ENCODE measurements at regions not wholly inside any gene's neighbourhood (a gene's known extent, or its start where the extent isn't known, plus 50 kb on each side); places are given as distances from the start of the nearest gene placed in this dataset.

DNA sequence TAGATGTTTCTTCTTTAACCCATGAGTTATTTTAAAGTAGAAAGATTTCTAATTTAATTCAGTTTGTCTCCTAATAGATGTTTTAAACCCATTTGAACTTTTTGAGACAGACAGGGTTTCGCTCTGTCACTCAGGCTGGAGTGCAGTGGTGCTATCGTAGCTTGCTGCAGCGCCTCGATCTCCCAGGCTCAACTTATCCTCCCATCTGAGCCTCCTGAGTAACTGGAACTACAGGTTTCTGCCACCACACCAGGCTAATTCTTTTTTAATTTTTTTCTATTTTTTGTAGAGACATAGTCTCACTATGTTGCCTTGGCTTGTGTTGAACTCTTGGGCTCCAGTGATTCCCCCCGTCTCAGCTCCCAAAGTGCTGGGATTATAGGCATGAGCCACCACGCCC, 53.0 kb upstream of the RAB18 start:
- no peak for DNase-seq

DNA sequence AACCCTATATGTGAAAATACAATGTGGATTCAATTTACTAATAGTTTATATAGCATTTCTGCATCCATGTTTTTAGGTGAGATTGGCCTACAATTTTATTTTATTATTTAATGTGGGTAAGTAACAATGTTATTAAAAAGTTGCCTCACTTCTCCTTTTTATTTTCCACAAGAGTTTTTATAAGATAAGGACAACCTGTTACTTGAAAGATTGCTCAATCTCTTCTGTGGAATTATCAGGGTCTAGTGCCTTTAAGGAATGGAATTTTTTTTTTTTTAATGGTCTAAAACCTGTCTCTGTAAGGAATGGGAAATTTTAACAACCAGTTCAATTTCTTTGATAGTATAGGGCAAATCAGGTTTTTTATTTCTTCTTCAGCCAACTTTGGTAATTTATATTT, 53.9 kb upstream of the RAB18 start:
- DNase-seq, result no peak

DNA sequence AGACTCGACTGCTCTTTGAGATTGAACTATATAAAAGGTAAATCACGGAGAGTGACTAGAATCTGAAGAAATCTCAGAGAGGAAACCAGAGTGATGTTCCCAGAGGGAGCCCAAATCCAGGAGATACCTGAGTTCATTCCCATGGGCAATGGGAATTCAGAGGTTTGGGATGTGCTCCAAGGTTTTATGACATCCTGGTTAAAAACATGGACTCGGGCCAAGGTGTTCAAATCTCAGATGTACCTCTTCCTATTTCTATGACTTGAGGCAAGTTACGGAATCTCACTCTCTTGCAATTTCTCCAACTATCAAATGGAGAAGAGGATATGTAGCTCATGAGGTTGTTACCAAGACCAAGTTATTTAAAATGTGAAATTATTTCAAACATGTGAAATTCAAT, 54.5 kb upstream of the RAB18 start:
- no peak for DNase-seq

DNA sequence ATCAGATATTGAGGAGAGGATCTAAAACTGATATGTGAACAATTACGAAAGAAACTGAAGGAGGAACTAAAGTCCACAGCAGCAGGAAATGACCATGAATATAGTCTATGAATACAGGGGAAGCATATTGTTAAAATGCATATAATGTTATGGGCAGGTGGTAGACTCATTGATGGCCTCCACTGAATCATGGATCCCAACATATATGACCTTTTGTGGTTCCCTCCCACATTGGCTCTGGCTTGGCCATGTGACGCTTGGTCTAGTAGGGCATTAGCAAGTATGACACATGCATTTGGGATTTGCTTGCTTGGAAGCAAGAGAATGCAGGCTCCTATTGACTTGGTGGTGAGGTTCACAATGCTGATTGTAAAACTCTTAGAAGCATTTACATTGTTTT, 55.2 kb upstream of the RAB18 start:
- DNase-seq, result no peak

DNA sequence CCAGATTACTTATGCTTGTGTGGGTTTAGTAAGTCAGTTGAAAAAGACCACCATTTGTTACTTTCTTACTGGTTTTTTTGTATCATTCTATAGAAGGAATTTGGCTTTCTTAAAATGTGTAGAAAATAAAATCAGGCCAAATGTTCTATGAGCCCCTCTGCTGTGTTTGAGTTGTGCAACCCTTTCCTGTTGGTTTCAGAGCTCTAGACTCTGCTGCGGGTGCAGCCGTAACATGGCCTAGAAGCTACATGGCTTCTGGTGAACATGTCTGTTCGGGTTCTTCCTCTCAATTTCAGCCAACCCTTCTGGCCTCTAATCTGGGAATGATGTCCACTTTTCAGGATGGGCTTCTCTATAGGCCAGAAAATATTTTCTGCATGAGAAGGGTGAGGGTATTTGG, 56.6 kb upstream of the RAB18 start:
- no peak for DNase-seq

DNA sequence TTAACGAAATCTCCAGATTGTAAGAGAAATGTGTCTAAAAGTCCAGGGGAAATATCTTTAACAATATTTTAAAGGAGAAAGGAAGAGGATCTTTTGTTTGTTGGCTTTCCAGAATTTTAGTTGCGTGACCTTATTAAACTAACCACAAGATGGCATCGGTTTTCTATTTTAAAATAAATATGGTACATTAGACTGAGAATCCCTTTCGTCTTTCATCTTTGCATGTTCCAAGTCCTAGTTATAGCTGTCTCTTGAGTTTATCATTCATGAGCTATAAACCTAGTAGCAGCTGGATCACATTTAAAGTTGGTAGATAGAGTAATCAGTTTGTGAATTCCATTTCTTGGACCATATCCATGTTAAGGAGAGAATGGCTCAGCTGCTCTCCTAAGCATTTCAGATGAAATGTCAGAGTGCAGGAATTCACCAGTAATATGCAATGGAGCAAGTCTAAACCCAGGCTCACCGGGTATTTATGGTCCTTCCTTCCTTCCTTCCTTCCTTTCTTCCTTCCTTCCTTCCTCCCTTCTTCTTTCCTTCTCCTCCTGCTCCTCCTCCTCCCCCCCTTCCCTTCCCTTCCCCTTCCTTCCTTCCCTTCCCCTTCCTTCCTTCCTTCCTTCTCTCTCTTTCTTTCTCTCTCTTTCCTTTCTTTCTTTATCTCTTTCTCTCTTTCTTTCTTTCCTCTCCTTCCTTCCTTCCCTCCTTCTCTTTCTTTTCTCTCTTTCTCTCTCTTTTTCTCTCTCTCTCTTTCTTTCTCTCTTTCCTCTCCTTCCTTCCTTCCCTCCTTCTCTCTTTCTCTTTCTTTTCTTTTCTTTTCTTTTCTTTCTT, 57.8 kb upstream of the RAB18 start:
- no peak for DNase-seq

DNA sequence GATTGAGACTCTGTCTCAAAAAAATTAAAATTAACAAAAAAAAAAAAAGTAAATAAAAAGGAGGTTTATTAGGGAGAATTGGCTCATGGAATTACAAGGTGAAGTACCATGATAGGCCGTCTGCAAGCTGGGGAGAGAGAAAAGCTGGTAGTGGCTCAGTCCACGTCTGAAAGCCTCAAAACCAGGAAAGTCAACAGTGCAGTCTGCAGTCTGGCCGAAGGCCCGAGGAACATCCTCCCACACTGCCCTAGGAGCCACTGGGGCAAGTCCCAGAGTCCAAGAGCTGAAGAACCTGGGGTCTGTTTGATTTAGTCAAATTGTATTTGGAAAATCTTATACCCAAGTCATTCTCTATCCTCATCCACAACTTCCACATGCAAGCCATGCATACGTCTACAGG, 59.0 kb upstream of the RAB18 start:
- DNase-seq, result no peak

DNA sequence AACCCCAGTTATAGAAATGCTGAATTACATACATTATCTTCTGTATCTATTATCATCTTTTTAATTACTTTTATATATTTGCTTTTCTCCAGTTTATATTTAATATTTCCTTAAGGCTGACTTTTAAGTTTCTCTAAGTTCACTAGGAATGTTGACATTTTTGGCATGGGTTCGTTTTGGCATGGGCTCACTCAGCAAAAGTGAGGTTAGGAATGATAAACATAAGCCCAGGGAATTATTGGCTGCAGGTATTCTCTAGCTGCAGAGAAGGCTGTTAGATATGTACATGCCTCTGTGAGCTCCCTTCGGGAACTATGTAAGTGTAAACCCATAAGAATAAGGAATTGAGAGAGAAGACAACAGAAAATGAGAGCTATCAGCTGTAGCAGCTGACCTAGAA, 63.6 kb upstream of the RAB18 start:
- no peak for DNase-seq

DNA sequence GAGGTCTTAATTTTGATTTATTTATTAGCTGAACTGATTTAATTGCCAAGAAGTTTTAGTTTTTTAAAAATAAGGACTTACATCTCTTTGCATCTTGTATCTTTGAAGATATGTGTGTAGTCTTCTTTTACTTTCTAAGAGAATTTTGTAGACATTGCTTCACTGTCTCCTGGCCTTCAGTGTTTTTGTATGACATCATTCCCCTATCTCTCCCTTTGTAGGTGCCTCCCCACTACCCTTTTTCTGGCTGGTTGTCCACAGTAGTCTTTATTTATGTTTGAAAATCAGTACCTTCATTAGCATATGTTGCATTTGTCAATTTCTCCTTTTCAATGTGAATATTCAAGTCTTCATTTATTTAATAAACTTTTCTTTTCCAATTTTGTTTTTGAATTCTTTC, 64.1 kb upstream of the RAB18 start:
- DNase-seq, result no peak

DNA sequence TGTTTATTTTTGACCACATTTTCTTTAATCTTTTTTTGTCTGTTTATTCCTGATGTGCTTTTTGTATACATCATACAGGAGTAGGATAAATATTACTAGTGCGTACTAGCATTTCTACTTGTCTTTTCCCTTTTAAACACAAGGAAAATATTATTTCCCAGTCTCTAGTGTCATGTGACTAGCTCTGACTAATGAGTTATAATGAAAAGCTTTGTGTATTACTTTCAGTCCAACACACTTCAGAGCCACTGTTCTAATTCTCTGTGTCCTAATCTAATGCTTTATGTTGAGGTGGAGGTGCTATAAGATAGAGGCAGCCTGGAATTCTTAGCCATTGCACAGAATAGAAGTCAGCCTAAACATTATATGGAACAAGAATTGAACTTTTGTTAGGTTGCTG, 65.0 kb upstream of the RAB18 start:
- no peak for DNase-seq

DNA sequence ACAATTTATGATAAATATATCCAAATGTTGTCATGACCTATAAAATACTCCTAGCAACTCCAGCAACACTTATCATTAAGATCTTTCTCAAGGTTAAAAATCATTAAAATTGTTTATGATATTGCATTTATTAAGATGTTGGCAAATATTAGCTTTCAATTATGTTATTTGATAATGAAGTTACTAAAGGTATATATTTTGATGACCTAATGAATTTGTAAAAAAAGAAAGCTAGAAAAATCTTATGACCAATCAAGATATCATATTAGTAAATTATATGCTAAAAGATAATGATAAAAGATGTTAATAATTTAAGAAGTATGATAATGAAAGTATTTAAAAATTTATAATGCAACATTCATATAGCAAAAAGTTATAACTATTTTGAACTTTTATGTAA, 66.3 kb upstream of the RAB18 start:
- DNase-seq, result no peak

DNA sequence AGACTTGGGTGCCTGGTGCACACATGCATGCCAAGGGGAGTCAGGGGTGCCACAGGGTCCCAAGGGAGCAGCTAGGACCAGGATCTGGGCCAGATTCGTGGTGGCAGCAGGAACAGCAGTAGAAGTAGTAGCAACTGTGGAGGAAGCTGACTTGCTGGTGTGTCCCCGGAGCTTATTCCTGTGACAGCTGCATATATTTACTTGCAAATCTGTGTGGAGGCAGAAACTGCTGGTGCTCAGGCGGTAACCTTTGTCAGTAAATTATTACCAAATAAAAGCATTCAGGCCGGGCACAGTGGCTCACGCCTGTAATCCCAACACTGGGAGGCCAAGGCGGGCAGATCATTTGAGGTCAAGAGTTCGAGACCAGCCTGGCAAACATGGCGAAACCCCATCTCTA, 67.4 kb upstream of the RAB18 start:
- no peak for DNase-seq

DNA sequence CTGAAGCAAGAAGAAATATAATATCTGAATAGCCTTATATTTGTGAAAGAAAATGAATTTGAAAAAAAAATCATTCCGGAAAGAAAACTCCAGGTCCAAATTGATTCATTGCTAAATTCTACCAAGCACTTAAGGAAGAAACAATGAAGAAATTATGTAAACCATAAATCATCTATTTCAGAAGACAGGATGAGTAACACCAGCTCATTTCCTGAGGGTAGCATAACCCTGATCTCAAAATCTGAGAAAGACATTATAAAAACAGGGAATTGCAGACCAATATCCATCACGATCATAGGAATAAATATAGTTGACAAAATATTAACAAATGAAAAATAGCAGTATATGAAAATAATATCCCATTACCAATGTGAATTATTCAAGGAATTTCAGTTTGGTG, 70.1 kb upstream of the RAB18 start:
- DNase-seq, result no peak

DNA sequence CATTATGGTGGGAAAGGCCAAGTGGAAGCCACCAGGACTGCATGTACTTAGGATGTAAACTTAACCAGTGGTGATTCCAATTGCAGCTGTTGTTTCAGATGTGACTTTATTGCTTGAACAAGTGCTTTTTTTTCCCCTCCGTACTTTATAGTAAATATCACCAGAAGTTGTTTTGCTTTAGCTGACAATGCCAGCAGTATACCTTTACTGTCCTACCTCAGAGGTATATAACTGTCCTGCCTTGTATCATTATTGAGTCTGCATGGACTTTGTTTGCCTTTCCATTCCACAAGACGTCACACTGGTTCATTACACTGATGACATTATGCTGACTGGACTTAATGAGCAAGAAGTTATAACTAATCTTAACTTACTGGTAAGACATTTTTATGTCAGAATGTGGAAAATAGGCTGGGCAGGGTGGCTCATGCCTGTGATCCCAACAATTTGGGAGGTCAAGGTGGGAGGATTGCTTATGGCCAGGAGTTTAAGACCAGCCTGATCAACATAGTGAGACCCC, 77.1 kb upstream of the RAB18 start:
- no peak for DNase-seq

DNA sequence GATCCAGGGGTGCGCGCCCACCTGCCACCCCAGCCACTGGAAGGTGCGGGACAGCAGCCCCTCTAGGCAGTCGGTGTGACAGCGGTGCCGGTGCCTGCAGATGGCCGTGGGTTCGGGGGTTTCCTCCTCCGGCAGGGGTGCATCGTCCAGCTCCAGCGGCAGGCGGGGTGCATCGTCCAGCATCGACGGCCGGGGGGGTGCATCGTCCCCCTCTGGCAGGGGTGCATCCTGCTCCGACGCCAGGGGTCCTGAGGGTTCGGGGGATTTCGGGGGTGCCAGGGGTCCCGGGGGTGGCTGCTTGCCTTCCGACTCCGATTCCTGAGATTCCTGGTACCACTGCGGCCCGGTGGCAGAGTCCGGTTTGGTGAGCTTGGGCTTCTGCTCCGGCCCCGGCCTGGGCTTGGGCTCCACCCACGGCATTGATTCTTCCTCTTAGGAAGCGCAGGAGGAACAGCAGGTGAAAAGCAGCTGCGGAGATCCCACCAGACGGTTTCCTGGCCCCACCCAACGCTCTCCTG, 90.2 kb upstream of the RAB18 start:
- DNase-seq, result no peak

DNA sequence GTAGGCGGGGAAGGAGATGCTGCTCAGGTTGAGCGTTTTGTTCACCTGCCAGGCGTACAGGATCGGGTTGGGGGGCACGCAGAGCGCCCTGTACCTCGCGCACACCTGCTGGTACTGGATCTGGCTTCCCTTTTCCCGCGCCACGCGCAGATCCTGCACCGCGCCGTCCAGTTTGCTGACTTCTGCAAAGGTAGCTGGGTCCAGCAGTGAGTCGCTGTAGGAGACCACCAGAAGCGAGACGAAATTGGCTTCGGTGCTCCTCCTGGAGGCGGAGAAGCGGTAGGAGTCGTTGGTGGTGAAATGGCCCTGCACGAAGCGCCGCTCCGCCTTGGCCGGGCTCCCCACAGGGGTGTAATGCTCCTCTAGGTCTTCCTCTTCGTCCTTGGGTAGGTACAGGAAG, 90.7 kb upstream of the RAB18 start:
- no peak for DNase-seq

DNA sequence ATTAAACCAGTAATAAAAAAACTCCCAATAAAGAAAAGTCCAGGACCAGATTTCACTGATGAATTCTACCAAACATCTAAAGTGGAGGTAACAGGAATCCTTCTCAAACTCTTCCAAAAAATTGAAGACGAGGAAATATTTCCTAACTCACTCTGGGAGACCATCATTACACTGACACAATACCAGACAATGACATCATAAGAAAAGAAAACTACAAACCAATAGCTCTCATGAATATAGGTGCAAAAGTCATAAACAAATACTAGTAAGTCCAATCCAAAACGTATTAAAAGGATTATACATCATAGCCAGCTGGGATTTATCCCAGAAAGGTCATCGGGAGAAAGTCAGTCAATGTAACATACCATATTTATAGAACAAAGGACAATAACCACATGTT, 94.0 kb upstream of the RAB18 start:
- DNase-seq, result no peak

DNA sequence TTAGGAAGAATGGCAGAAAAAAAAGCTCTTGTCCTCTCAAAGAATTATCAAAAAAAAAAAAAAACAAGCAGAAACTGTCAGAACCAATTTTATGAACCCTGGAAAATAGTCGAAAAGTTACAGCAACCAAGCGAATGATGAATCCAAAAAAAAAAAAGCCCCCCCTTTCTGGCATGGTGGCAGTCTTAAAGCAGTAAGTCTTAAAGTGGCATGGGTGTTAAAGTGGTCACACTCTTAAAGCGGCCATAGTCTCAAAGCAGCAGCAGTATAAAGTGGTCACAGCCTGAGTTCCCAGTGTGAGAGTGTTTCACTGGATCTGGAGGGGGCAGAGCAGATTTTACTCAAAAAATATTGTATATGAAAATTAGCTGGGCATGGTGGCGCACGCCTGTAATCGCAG, 96.8 kb upstream of the RAB18 start:
- no peak for DNase-seq

DNA sequence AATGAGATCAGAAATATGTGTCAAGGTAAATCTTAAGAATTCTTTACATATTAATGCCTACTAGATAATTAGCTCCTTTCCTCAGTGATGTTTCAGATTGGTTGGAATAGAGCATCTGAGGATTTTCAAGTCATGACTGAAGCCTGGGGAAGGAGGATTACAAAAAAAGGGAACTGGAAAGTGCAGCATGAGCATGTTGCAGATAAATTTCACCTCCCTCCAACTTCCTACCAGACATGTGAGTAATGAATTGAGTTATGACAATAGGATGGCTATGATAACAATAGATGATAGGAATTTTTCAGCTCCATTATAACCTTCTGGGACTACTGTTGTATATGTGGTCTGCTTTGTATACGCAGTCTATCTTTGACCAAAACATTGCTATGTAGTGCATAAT, 104.2 kb upstream of the RAB18 start:
- DNase-seq, result no peak

DNA sequence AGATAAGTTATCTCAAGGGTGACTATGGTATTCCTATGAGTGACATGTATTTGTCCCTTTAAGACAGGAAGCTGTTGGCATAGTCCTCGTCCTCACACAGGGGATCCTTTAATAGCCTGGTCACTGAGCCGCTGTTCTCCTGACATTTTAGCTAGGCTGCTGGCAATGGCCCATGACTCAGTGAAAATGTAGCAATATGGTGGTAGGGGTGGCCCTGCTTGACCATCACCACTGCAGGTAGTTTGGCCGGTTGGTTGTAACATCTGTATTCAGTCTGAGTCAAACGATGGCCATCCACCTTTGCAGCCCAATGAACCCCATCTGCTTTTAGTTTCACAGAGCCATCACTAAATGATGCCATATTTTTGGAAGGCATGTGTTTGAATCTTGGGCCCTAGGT, 110.1 kb upstream of the RAB18 start:
- DNase-seq, result no peak

DNA sequence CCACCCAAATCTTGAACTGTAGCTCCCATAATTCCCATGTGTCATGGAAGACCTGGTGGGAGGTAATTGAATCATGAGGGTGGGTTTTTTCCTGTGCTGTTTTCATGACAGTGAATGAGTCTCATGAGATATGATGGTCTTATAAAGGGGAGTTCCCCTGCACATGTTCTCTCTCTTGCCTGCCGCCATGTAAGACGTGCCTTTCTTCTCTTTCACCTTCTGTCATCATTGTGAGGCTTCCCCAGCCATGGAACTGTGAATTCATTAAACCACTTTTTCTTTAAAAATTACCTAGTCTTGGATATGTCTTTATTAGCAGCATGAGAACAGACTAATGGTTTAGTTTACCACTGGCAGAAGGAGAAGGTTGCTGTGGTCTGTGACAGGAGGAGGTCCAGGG, 111.5 kb upstream of the RAB18 start:
- no peak for DNase-seq

DNA sequence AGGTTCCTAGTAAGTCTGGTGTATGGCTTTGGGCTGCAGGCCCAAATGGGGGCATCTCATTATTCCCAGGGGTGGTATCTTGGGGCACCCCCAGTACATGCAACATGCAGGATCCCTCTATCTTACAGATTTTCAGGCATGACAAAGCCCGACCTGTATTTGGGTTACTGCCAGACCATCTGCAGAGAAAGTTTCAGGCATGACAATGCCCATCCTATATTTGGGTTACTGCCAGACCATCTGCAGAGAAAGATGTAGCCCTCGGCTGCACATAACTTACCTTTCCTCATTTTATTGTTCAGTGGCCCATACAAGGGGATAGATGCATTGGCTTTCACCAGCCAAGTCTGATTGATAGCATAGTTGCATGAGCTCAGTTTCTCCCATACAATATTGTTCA, 112.2 kb upstream of the RAB18 start:
- DNase-seq, result no peak

DNA sequence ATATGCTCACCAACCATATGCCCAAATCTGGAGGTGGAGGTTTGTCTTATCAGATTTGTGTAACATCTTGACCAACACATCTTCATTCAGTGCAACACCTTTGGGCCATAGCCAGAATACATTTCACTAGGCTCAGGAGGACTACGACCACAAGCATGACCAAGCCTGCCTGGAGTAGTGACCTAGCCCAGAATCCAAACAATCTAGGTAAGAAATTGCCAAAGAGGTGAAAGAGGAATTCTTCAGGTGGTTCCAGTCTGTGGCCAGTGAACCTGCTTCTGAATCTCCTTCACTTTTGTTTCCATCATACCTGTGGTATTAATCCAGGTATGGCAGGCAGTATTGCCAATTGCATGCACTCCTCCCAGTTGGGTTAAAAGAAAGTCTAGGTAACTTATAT, 112.8 kb upstream of the RAB18 start:
- DNase-seq, result no peak

DNA sequence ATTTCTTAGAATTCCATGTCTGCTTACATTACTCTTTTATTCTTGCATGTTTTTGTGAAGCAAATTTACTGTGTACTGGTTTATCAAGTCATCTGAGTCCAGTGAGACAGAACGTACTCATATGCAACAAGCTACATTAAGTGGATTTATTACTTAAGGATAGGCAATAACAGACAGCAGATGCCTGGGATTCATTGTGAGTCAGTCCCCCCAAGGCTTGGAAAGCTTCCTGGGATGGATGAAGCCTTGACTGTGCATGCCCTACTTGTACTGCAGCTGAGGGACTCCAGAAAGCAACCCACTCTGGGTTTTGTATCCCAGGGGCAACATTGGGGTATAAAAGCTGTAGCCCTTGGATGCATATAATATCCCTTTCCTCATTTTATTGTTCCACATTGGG, 113.4 kb upstream of the RAB18 start:
- DNase-seq, result no peak

DNA sequence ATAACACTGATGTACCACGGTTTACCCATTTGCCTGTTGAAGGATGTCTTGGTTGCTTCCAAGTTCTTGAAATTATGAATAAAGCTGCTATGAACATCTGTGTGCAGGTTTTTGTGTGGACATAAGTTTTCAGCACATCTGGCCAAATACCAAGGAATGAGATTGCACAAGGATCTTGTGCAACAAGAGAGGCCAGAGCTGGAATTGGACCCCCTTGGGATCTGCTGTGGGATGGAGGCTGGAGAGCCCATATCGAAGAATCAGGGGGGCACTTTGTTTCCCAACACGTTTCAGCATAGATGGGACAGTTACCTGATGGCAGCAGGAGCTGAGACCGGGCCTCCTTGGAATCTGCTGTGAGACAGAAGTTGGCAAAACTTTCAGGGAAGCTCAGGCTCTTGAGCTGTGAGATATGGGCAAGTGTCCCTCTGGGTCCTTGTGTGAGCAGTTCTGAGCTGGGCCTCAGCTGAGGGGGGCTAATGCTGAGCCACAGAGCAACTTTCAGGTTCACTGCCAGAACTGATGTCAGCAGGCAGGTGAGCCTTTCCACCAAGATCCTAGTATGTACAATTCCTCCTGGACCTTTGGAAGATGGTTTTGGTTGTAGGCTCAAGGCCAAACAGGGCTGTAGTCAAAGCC, 115.2 kb upstream of the RAB18 start:
- DNase-seq, result no peak
